A549 (cell line): ENCODE measurements at regions not wholly inside any gene's neighbourhood (a gene's known extent, or its start where the extent isn't known, plus 50 kb on each side); places are given as distances from the start of the nearest gene placed in this dataset.

Experiments used
- ATAC-seq, 2 experiments: fragments of 200-7000 bp in 1 of 2; fragments of >200 bp in 1 of 2; cut with Nextera tagmentation in 1 of 2; cut with Tn5 transposase in 1 of 2; 3 replicates each; pipeline versions ENCODE4 v1.8.0 to v1.9.1; 2018 to 2020; ENCODE audit warnings: mild to moderate bottlenecking in 1 of 2, moderate library complexity in 1 of 2
- CTCF ChIA-PET: fragments of 300-600 bp; sonication (Branson Sonifier 250); formaldehyde crosslinking; extraction: SDS; loops from one replicate; lab custom pipeline; 2021; ENCODE audit warnings: antibody characterized with exemption, inconsistent platforms; lab: Yijun Ruan, JAX
- POLR2A ChIA-PET: fragments of 350-600 bp; formaldehyde crosslinking; extraction: SDS; loops from one replicate; lab custom pipeline; 2021; ENCODE audit warnings: antibody characterized with exemption, inconsistent platforms; lab: Yijun Ruan, JAX
- DNase-seq, 2 experiments: peaks; one replicate each; pipeline versions ENCODE4 v3.0.0 to v3.0.0-alpha.2; 2011 to 2016; ENCODE audit warnings: low read depth in 1 of 2, low spot score in 1 of 2
- FAIRE-seq: peaks from 2 replicates; lab custom pipeline; 2011; peaks lifted over from hg19 to GRCh38; lab: Jason Lieb, UNC
- H3K27ac ChIP-seq, 2 experiments: fragments of >200 bp; sonication (Bioruptor Twin); formaldehyde crosslinking; 3 replicates each; pipeline ENCODE4 v1.5.1; 2016 to 2017
- H3K4me1 ChIP-seq: fragments of >200 bp; sonication (Bioruptor Twin); formaldehyde crosslinking; 3 replicates; pipeline ENCODE4 v1.6.1; 2016
- H3K4me2 ChIP-seq: fragments of >200 bp; sonication (Bioruptor Twin); formaldehyde crosslinking; 3 replicates; pipeline ENCODE4 v1.6.1; 2016
- H3K4me3 ChIP-seq: fragments of >200 bp; sonication (Bioruptor Twin); formaldehyde crosslinking; 3 replicates; pipeline ENCODE4 v1.5.1; 2016
- H3K9me3 ChIP-seq: fragments of >200 bp; sonication (Bioruptor Twin); formaldehyde crosslinking; 3 replicates; pipeline ENCODE4 v1.6.1; 2016
- BHLHE40 ChIP-seq: IDR thresholded peaks from 2 replicates; pipeline ENCODE4 v1.6.1; 2012; ENCODE audit warnings: low read depth, low read length, inconsistent platforms
- CEBPB ChIP-seq, 2 experiments: fragments of >200 bp in 1 of 2; sonication (Bioruptor Twin) in 1 of 2; formaldehyde crosslinking in 1 of 2; IDR thresholded peaks; 2 replicates each; pipeline ENCODE4 v1.6.1; 2012 to 2016
- CHD4 ChIP-seq: fragments of 200-600 bp; sonication (generic); IDR thresholded peaks from 2 replicates; pipeline ENCODE4 v1.6.1; 2016; ENCODE audit warnings: antibody characterized with exemption, mild to moderate bottlenecking, borderline replicate concordance
- EHF ChIP-seq: fragments of 250-450 bp; sonication (Bioruptor Pico); IDR thresholded peaks from 2 replicates; pipeline ENCODE4 v1.5.0; 2020; ENCODE audit warnings: mild to moderate bottlenecking
- ESRRA ChIP-seq: fragments of 150-350 bp; IDR thresholded peaks from 2 replicates; pipeline ENCODE4 v1.6.1; 2014; ENCODE audit warnings: mild to moderate bottlenecking, low read length, borderline replicate concordance
- FOSL2 ChIP-seq, 2 experiments: fragments of 450-650 bp in 1 of 2; fragments of >200 bp in 1 of 2; sonication (Bioruptor Twin) in 1 of 2; formaldehyde crosslinking; IDR thresholded peaks; 2 replicates each; pipeline versions ENCODE4 v1.5.0 to v1.6.1; 2016 to 2020; ENCODE audit warnings: mild to moderate bottlenecking in 1 of 2, moderate library complexity in 1 of 2
- HDAC2 ChIP-seq: fragments of 200-600 bp; sonication (generic); IDR thresholded peaks from 2 replicates; pipeline ENCODE4 v1.6.1; 2016
- HOXB13 ChIP-seq: fragments of 250-450 bp; sonication (Bioruptor Pico); IDR thresholded peaks from 2 replicates; pipeline ENCODE4 v1.5.0; 2020; ENCODE audit warnings: low read depth, mild to moderate bottlenecking, moderate library complexity
- JUN ChIP-seq, 2 experiments: fragments of >200 bp; sonication (Bioruptor Twin); formaldehyde crosslinking; IDR thresholded peaks; 2 replicates in 1 of 2; 3 replicates in 1 of 2; pipeline ENCODE4 v1.6.1; 2016 to 2017
- KDM5A ChIP-seq: fragments of 200-600 bp; sonication (generic); IDR thresholded peaks from 2 replicates; pipeline ENCODE4 v1.6.1; 2016; ENCODE audit warnings: antibody characterized with exemption, mild to moderate bottlenecking
- MAFK ChIP-seq: fragments of 450-650 bp; IDR thresholded peaks from 2 replicates; pipeline ENCODE4 v1.6.1; 2014; ENCODE audit not compliant: partially characterized antibody
- NFE2L2 ChIP-seq: fragments of 150-350 bp; conservative IDR thresholded peaks from 2 replicates; pipeline ENCODE4 v1.6.1; 2014; ENCODE audit warnings: low read length
- PHF8 ChIP-seq: fragments of 200-600 bp; sonication (generic); IDR thresholded peaks from 2 replicates; pipeline ENCODE4 v1.6.1; 2016; ENCODE audit warnings: low read depth, mild to moderate bottlenecking, antibody characterized with exemption, moderate library complexity, borderline replicate concordance
- POLR2A ChIP-seq: IDR thresholded peaks from 2 replicates; pipeline ENCODE4 v1.6.1; 2012; ENCODE audit warnings: mild to moderate bottlenecking, low read length
- POLR2AphosphoS2 ChIP-seq: conservative IDR thresholded peaks from 2 replicates; pipeline ENCODE4 v1.6.1; 2012; ENCODE audit warnings: low read length, improper control_type of control experiment, inconsistent platforms
- RAD21 ChIP-seq, 2 experiments: fragments of >200 bp in 1 of 2; sonication (Bioruptor Twin) in 1 of 2; formaldehyde crosslinking in 1 of 2; IDR thresholded peaks in 1 of 2; conservative IDR thresholded peaks in 1 of 2; 2 replicates in 1 of 2; 3 replicates in 1 of 2; pipeline ENCODE4 v1.6.1; 2012 to 2018; ENCODE audit warnings: inconsistent platforms in 1 of 2
- RARB ChIP-seq: fragments of 250-450 bp; sonication (Bioruptor Pico); IDR thresholded peaks from 2 replicates; pipeline ENCODE4 v1.8.0; 2021; ENCODE audit warnings: mild to moderate bottlenecking, moderate library complexity
- RCOR1 ChIP-seq: fragments of 150-350 bp; IDR thresholded peaks from 2 replicates; pipeline ENCODE4 v1.6.1; 2014; ENCODE audit warnings: antibody characterized with exemption, low read length, low read depth
- RFX5 ChIP-seq: fragments of 450-650 bp; IDR thresholded peaks from 2 replicates; pipeline ENCODE4 v1.7.1; 2014; ENCODE audit warnings: antibody characterized with exemption, mild to moderate bottlenecking, moderate library complexity
- RNF2 ChIP-seq: fragments of 200-600 bp; sonication (generic); IDR thresholded peaks from 2 replicates; pipeline ENCODE4 v1.6.1; 2016; ENCODE audit warnings: low read depth, mild to moderate bottlenecking, antibody characterized with exemption, moderate library complexity, borderline replicate concordance
- TP53 ChIP-seq: fragments of 250-450 bp; sonication (Bioruptor Pico); IDR thresholded peaks from 2 replicates; pipeline ENCODE4 v1.5.0; 2021; ENCODE audit warnings: mild to moderate bottlenecking, moderate library complexity
- ZNF302 ChIP-seq: fragments of 250-450 bp; sonication (Bioruptor Pico); IDR thresholded peaks from 2 replicates; pipeline ENCODE4 v1.9.0; 2021; ENCODE audit warnings: inconsistent platforms, mild to moderate bottlenecking, moderate library complexity
- WGBS: methylation state at CpG from one replicate; pipeline ENCODE4 v1.1.6; 2017; ENCODE audit errors: missing lambda C conversion rate; 5-methylcytosine and 5-hydroxymethylcytosine counted together
- TF ChIP-seq, protein P1 (sequence below): fragments of 150-350 bp; IDR thresholded peaks from 2 replicates; pipeline ENCODE4 v1.6.1; 2014; ENCODE audit warnings: low read depth, mild to moderate bottlenecking, low read length
- TF ChIP-seq, protein P2 (sequence below): IDR thresholded peaks from 2 replicates; pipeline ENCODE4 v1.6.1; 2012
- TF ChIP-seq, protein P3 (sequence below): fragments of >200 bp; sonication (Bioruptor Twin); formaldehyde crosslinking; IDR thresholded peaks from 3 replicates; pipeline ENCODE4 v1.6.1; 2016
- TF ChIP-seq, protein P4 (sequence below): fragments of 250-450 bp; sonication (Bioruptor Pico); IDR thresholded peaks from 2 replicates; pipeline ENCODE4 v1.5.0; 2021; ENCODE audit warnings: mild to moderate bottlenecking, moderate library complexity, borderline replicate concordance

DNA sequence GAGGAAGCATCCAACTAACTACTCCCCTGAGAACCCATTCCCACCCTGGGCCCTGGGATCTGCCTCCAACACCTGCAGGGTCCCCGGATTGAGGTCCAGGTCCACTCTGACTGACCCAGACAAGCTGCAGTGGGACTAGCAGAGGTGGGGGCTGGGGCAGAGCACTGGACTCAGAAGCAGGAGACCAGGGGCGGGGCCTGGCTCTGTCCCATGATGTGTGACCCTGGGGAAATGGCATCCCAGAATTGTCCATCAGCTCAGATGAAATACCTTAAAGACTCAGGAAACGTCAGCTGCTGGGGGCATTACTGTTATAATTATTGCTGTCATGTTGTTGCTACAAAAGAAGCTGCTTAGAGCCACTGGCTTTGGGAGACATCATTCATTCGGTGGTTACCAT is 202.4 kb downstream of the C9orf50 start:
- Histone ChIP-seq H3K27ac (peak overlapping the region; percentile 34 to 98; a peak in 4 of 6 replicates), H3K4me3 (no peak overlapping the region), H3K4me2 (no peak overlapping the region), H3K4me1 (peaks cover 58% of the 10 kb centered on the region), H3K9me3 (no peaks in the 10 kb centered on the region)
- 85% methylated on average over 4 of the region's 4 CpGs for WGBS
- ChIA-PET CTCF (interaction anchor here (1.5 kb wide), 1 partner anchor 198 kb away, joined by 4 read pairs; no protein-coding TSS in a partner anchor), POLR2A (no interaction called here)
- ATAC-seq (no peak), FAIRE-seq (no peak), DNase-seq (no peak)
- TF ChIP-seq POLR2A (no peak), RFX5 (no peak), BHLHE40 (no peak), NFE2L2 (no peak), JUN (IDR thresholded peaks at IDR 0.05) (no peak), RNF2 (no peak), EHF (CRISPR knock-in tag) (no peak), POLR2AphosphoS2 (no peak), ZNF302 (no peak)
- TF ChIP-seq, protein P1, sequence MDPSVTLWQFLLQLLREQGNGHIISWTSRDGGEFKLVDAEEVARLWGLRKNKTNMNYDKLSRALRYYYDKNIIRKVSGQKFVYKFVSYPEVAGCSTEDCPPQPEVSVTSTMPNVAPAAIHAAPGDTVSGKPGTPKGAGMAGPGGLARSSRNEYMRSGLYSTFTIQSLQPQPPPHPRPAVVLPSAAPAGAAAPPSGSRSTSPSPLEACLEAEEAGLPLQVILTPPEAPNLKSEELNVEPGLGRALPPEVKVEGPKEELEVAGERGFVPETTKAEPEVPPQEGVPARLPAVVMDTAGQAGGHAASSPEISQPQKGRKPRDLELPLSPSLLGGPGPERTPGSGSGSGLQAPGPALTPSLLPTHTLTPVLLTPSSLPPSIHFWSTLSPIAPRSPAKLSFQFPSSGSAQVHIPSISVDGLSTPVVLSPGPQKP = no peak
- TF ChIP-seq, protein P2, sequence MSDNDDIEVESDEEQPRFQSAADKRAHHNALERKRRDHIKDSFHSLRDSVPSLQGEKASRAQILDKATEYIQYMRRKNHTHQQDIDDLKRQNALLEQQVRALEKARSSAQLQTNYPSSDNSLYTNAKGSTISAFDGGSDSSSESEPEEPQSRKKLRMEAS = no peak

DNA sequence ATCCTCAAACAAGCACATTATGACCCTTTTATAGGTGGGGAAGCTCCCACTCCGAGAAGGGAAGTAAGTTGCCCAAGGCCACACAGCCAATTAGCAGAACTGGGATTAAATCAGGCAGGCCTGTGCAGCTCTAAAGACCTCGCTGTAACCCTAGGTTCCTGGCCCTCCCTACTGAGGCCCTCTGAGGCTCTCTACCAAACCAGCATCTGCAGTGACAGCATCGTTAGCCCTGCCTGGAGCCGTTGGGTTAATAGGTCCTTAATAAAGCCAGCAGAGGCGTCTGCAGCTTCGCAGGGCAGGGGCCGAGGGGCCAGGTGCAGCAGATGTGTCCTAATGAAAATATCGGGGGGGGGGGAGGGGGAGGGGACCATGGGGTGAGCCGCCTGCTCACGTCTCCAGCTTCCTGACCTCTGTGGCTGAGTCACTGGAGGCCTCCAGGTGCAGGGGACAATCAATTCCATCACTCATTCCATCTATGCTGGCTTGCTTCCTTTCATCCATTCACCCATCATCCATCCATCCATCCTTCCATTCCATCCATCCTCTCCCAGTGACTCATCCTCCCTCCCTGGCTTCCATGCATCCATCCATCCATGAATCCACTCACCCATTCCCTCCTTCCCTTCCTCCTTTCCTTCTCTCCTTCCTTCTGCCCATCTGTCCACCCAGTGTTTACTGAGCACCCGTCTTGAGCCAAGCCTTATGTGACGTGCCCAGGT is 203.9 kb downstream of the C9orf50 start:
- peak overlapping the region; percentile 21; the same call in 2 of the 3 replicates for H3K4me2 ChIP-seq
- no peak for TF ChIP-seq CEBPB (IDR thresholded peaks at IDR 0.05)
- TF ChIP-seq MAFK = no peak
- TF ChIP-seq HDAC2 = no peak
- no peak for TF ChIP-seq ESRRA
- TF ChIP-seq FOSL2 (IDR thresholded peaks at IDR 0.05) = 0 out of 2 replicates have a peak, but pooled peaks have one; percentile 5
- TF ChIP-seq FOSL2 (CRISPR knock-in tag; IDR thresholded peaks at IDR 0.05) = peak; percentile 66; the same call in 1 of the 2 replicates
- TF ChIP-seq, protein P1 = no peak
- no peak for TF ChIP-seq HOXB13 (CRISPR knock-in tag)
- no peak for ATAC-seq
- FAIRE-seq = no peak
- CTCF ChIA-PET = interaction anchor here (1.1 to 1.6 kb wide), 3 partner anchors 9 to 235 kb away, joined by 3 to 4 read pairs (median 4); no protein-coding TSS in a partner anchor
- peak overlapping the region; percentile 98 to 100 for H3K27ac ChIP-seq
- H3K4me1 ChIP-seq = peaks cover 56% of the 10 kb centered on the region
- WGBS = 44% methylated on average over 9 of the region's 12 CpGs
- POLR2A ChIA-PET = no interaction called here
- no peak for DNase-seq
- no peak overlapping the region for H3K4me3 ChIP-seq
- no peaks in the 10 kb centered on the region for H3K9me3 ChIP-seq

DNA sequence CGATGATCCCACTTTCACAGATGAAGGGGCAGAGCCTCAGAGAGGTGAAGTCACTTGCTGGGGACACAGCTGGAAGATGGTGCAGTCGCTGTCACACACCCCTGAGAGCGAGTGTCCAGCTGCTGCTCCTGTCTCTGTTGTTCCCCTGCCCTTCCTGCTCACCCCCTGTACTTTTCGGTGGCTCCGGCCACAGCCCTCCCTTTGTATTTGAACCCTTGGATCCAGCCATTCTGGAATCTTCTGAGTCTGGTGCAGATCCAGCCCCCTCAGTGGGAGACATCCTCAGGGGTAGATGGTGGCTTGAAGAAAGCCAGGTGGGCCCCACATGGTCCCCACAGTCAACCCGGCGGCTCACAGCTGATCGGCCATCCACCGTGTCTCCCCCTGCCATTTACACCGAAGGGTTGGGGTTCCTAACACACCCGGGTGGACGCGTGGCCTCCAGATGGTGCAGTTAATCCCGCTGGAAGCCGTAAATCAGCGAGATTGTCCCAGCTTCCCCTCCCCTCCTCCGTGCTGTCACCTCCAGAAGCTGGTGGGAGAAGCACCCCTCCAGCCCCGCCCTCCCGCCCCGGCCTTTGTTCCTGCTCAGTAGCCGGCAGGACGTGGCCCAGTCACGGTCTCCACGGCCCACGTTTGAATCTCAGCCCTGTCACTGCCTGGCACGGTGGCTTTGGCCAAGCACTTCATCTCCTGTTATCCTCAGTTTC is 204.8 kb downstream of the C9orf50 start:
- POLR2A ChIA-PET = no interaction called here
- DNase-seq (no peak), ATAC-seq (no peak), FAIRE-seq (no peak)
- no peaks in the 10 kb centered on the region for H3K9me3 ChIP-seq
- no peak for TF ChIP-seq RCOR1
- TF ChIP-seq, protein P3, sequence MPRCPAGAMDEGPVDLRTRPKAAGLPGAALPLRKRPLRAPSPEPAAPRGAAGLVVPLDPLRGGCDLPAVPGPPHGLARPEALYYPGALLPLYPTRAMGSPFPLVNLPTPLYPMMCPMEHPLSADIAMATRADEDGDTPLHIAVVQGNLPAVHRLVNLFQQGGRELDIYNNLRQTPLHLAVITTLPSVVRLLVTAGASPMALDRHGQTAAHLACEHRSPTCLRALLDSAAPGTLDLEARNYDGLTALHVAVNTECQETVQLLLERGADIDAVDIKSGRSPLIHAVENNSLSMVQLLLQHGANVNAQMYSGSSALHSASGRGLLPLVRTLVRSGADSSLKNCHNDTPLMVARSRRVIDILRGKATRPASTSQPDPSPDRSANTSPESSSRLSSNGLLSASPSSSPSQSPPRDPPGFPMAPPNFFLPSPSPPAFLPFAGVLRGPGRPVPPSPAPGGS = no peak
- no peak for TF ChIP-seq KDM5A
- no peak for TF ChIP-seq CHD4
- TF ChIP-seq ESRRA = no peak
- TF ChIP-seq, protein P2 = no peak
- no peak for TF ChIP-seq CEBPB (IDR thresholded peaks at IDR 0.05)
- TF ChIP-seq, protein P4, sequence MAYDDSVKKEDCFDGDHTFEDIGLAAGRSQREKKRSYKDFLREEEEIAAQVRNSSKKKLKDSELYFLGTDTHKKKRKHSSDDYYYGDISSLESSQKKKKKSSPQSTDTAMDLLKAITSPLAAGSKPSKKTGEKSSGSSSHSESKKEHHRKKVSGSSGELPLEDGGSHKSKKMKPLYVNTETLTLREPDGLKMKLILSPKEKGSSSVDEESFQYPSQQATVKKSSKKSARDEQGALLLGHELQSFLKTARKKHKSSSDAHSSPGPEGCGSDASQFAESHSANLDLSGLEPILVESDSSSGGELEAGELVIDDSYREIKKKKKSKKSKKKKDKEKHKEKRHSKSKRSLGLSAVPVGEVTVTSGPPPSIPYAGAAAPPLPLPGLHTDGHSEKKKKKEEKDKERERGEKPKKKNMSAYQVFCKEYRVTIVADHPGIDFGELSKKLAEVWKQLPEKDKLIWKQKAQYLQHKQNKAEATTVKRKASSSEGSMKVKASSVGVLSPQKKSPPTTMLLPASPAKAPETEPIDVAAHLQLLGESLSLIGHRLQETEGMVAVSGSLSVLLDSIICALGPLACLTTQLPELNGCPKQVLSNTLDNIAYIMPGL (CRISPR knock-in tag) = no peak
- TF ChIP-seq RARB (CRISPR knock-in tag) = no peak
- no peak for TF ChIP-seq TP53 (CRISPR knock-in tag)
- no peak for TF ChIP-seq PHF8
- TF ChIP-seq BHLHE40 = no peak
- TF ChIP-seq RNF2 = no peak
- no peak for TF ChIP-seq RAD21 (conservative IDR thresholded peaks at IDR 0.05 in 1 of 2, IDR thresholded peaks at IDR 0.05 in 1 of 2)
- 84% methylated on average over 18 of the region's 26 CpGs for WGBS
- peaks cover 59% of the 10 kb centered on the region for H3K4me1 ChIP-seq
- CTCF ChIA-PET = interaction anchor here (0.7 to 1.6 kb wide), 6 partner anchors 10 to 234 kb away, joined by 3 to 4 read pairs (median 3); no protein-coding TSS in a partner anchor
- no peak overlapping the region for H3K4me3 ChIP-seq
- peak overlapping the region; percentile 98 to 100 for H3K27ac ChIP-seq
- H3K4me2 ChIP-seq = no peak overlapping the region
